ENCODE measurements at regions not wholly inside any gene's neighbourhood (a gene's known extent, or its start where the extent isn't known, plus 50 kb on each side); places are given as distances from the start of the nearest gene placed in this dataset.
"Not testable (repeated sequence)": the region's sequence is repeated elsewhere in the genome, so short reads cannot be mapped to it uniquely, and the experiment has no call there.

DNA sequence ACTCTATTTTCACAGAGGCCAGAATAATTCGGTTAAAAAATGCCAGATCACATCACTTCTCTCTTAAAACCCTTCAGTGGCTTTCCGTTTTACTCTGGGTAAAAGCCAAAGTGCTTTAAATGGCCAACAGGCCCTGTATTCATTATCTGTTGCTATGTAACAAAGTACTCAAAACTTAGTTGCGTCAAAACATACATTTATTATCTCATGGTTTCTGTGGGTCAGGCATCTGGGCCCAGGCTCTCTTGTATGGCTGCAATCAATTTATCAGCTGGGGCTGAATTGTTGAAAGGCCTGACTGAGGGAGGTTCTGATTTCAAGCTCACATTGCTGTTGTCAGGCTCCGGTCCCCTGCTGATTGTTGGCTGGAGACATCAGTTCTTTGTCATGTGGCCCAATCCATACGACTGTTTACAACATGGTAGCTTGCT lies 72.7 kb upstream of the H2AZ1 start:
- TF ChIP-seq, protein P1, sequence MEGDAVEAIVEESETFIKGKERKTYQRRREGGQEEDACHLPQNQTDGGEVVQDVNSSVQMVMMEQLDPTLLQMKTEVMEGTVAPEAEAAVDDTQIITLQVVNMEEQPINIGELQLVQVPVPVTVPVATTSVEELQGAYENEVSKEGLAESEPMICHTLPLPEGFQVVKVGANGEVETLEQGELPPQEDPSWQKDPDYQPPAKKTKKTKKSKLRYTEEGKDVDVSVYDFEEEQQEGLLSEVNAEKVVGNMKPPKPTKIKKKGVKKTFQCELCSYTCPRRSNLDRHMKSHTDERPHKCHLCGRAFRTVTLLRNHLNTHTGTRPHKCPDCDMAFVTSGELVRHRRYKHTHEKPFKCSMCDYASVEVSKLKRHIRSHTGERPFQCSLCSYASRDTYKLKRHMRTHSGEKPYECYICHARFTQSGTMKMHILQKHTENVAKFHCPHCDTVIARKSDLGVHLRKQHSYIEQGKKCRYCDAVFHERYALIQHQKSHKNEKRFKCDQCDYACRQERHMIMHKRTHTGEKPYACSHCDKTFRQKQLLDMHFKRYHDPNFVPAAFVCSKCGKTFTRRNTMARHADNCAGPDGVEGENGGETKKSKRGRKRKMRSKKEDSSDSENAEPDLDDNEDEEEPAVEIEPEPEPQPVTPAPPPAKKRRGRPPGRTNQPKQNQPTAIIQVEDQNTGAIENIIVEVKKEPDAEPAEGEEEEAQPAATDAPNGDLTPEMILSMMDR (conservative IDR thresholded peaks at IDR 0.05; ENCODE audit: low read depth, low read length), result no peak
- no peak for DNase-seq (ENCODE audit: low read depth)
- H3K4me3 ChIP-seq (ENCODE audit: low read depth, low read length), result no peak overlapping the region

- H3K4me3 ChIP-seq (ENCODE audit: low read depth, low read length), result no peak overlapping the region
- no peak for DNase-seq (ENCODE audit: low read depth)
- TF ChIP-seq, protein P1 (conservative IDR thresholded peaks at IDR 0.05; ENCODE audit: low read depth, low read length), result no peak
These were observed 69.7 kb upstream of the H2AZ1 start for GRCh38 chr4:100019821-100020220.

DNA sequence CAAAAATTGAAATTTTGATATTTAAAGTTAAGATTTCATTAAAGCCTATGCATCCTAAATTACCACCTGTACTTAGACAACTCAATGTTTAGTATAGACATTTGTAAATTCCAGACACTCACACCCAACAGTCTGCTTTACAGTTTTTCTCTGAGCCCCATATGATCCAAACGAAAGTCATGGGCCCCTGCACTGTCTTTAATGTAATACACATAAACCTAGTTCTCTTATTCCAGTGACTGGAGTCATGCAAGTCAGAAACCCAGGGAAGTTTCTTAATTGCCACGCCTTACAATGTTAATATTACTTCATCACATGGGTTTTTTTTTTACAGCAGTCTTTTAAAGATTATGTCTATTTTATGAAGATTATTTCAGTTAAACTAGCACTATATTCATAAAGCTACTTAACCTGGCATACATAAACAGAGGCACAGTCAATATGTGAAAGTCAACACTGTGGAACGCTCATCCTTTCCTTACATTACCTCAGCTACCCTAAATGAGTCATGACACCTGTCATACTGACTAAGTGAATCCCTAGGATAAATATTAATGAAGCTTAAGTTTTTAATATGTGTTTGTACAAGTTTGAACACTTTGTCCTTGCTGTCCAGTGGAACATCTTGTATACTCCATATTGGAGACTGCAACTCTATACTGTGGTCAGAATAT lies 67.7 kb upstream of the H2AZ1 start:
- H3K4me3 ChIP-seq (ENCODE audit: low read depth, low read length), result no peak overlapping the region
- no peak for DNase-seq (ENCODE audit: low read depth)
- TF ChIP-seq, protein P1 (conservative IDR thresholded peaks at IDR 0.05; ENCODE audit: low read depth, low read length), result no peak

- DNase-seq (ENCODE audit: low read depth), result no peak
- H3K4me3 ChIP-seq (ENCODE audit: low read depth, low read length), result no peak overlapping the region
- TF ChIP-seq, protein P1 (conservative IDR thresholded peaks at IDR 0.05; ENCODE audit: low read depth, low read length), result no peak
These were observed 66.1 kb upstream of the H2AZ1 start for GRCh38 chr4:100016191-100016590.

DNA sequence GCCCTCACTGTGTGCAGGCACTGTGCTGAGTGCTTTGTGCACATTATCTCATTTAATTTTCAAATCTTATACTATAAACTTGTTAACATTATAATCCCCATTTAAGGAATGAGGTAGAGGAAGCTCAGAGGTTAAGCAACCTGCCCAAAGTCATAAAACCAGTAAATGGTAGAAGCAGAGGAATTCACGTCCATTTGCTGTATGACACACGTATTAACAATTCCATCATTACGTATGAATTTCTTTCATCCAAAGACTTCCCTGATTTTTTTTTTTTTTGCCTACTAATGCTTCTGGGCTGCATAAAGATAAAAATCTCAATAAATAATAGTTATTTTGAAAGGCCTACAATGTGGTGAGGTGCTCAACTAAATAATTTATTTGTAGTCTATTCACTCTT lies 64.5 kb upstream of the H2AZ1 start:
- H3K4me3 ChIP-seq (ENCODE audit: low read depth, low read length), result no peak overlapping the region
- DNase-seq (ENCODE audit: low read depth), result no peak
- TF ChIP-seq, protein P1 (conservative IDR thresholded peaks at IDR 0.05; ENCODE audit: low read depth, low read length), result no peak

DNA sequence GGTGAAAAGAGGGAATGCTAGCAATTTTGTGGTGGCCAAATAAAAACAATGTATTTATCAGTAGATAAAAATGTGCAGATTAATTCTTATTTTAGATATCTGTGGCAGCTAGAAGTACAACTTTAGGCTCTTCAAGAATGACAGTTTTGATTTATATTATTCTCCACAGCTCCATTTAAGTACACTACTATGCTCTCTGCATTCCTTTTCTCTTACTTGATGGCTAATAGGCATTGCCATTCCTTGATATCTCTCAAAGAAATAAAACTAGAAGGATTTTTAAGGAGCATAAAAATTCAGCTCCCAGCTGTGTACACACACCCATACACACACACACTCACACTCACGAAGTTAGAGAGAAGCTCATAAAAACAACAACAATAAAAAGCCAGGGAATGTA lies 59.4 kb upstream of the H2AZ1 start:
- DNase-seq (ENCODE audit: low read depth), result no peak
- TF ChIP-seq, protein P1 (conservative IDR thresholded peaks at IDR 0.05; ENCODE audit: low read depth, low read length), result no peak

DNA sequence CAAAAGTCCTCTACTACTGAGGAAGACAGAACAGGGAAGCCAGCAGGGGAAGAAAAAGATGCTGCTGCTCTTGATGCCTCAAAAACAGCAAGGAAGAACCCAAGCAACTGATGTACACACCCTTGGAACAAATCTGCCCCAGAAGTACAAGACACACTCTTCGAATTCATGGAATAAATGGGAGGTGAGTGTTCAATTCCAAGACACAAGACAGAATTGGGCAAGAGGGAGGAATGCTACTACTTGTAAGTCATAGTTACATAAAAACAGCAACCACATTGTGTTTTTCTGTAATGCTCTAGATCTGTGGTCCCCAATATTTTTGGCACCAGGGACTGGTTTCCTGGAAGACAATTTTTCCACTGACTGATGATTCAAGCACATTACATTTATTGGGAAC lies 58.0 kb upstream of the H2AZ1 start:
- H3K4me3 ChIP-seq (ENCODE audit: low read depth, low read length), result no peak overlapping the region
- TF ChIP-seq, protein P1 (conservative IDR thresholded peaks at IDR 0.05; ENCODE audit: low read depth, low read length), result no peak
- DNase-seq (ENCODE audit: low read depth), result peak; percentile 48

More for the DNA sequence above, 59.4 kb upstream of the H2AZ1 start:
- H3K4me3 ChIP-seq (ENCODE audit: low read depth, low read length), result no peak overlapping the region

- H3K4me3 ChIP-seq (ENCODE audit: low read depth, low read length); DNase-seq (ENCODE audit: low read depth): not testable (repeated sequence)
These were observed 56.1 kb upstream of the H2AZ1 start for GRCh38 chr4:100006161-100006560.

Data from epithelial cell of proximal tubule (primary cell).